ENCODE measurements at regions not wholly inside any gene's neighbourhood (a gene's known extent, or its start where the extent isn't known, plus 50 kb on each side); places are given as distances from the start of the nearest gene placed in this dataset.

GRCh38 chr5:10045376-10045775 is 204.3 kb downstream of the ATPSCKMT start (continued):
- no peak for TF ChIP-seq ZNF281 (CRISPR knock-in tag; IDR thresholded peaks at IDR 0.05; ENCODE audit: borderline replicate concordance)
- no peak for TF ChIP-seq ZBTB26 (CRISPR knock-in tag; IDR thresholded peaks at IDR 0.05; ENCODE audit: borderline replicate concordance)
- no peak for TF ChIP-seq HNF4A (CRISPR knock-in tag; IDR thresholded peaks at IDR 0.05)
- TF ChIP-seq ZNF34 (CRISPR knock-in tag; IDR thresholded peaks at IDR 0.05; ENCODE audit: borderline replicate concordance) = no peak

GRCh38 chr5:10036136-10036815 is 213.4 kb downstream of the ATPSCKMT start:
- Histone ChIP-seq H3K4me1 (ENCODE audit: insufficient read depth, low read length) (no peaks in the 10 kb centered on the region), H3K4me3 (replicated peaks in 1 of 3; ENCODE audit: insufficient read depth in 1 of 3, low read depth in 2 of 3, low read length in 3 of 3) (no peak overlapping the region), H3K79me2 (ENCODE audit: insufficient read depth, low read length) (no peaks in the 10 kb centered on the region), H3K27ac (ENCODE audit: extremely low read length, insufficient read depth, low read length) (no peak overlapping the region), H3K9ac (ENCODE audit: insufficient read depth, low read depth, low read length) (no peak overlapping the region), H4K20me1 (ENCODE audit: insufficient read depth, low read length) (no peaks in the 10 kb centered on the region), H3K27me3 (ENCODE audit: control insufficient read depth in 1 of 2, insufficient read depth in 2 of 2, low read length in 2 of 2) (no peaks in the 10 kb centered on the region), H2AFZ (ENCODE audit: low read length) (no peak overlapping the region), H3K9me3 (ENCODE audit: low read length) (no peaks in the 10 kb centered on the region), H3K4me2 (ENCODE audit: low read depth, low read length) (no peak overlapping the region), H3K36me3 (replicated peaks in 1 of 2; ENCODE audit: control insufficient read depth in 1 of 2, insufficient read depth in 2 of 2, low read length in 2 of 2) (no peaks in the 10 kb centered on the region)
- in situ Hi-C loops (cut with HindIII; ENCODE audit: extremely low pct_ligation_motif_present, low pct_unique_long_range_greater_than_20kb) (no loop called here), intact Hi-C loops (cut with micrococcal nuclease; ENCODE audit: unreplicated experiment) (no loop called here)
- BruUV-seq (replicated peaks) = no TSS peak
- ChIA-PET CTCF (ENCODE audit: low intra/inter-chr PET ratio, low total read pairs) (no interaction called here), POLR2A (no interaction called here)
- 1% methylated on average over 3 of the region's 3 CpGs for WGBS (ENCODE audit: low lambda C conversion rate)
- DNase-seq (ENCODE audit: low spot score) (no peak), ATAC-seq (no peak), FAIRE-seq (no peak)
- no peak for TF ChIP-seq IRF9 (CRISPR knock-in tag; IDR thresholded peaks at IDR 0.05; ENCODE audit: borderline replicate concordance)
- TF ChIP-seq AFF4 (CRISPR knock-in tag; IDR thresholded peaks at IDR 0.05) = no peak
- TF ChIP-seq MZF1 (CRISPR knock-in tag; IDR thresholded peaks at IDR 0.05; ENCODE audit: borderline replicate concordance) = no peak
- no peak for TF ChIP-seq RNF2 (conservative IDR thresholded peaks at IDR 0.05; ENCODE audit: low read depth)
- no peak for TF ChIP-seq U2AF2 (IDR thresholded peaks at IDR 0.05; ENCODE audit: low read depth, low read length)
- TF ChIP-seq ERF (CRISPR knock-in tag; IDR thresholded peaks at IDR 0.05) = no peak
- TF ChIP-seq JDP2 (CRISPR knock-in tag; IDR thresholded peaks at IDR 0.05; ENCODE audit: borderline replicate concordance) = no peak
- no peak for TF ChIP-seq CHD2 (IDR thresholded peaks at IDR 0.05; ENCODE audit: low read depth, low read length)
- no peak for TF ChIP-seq LCORL (IDR thresholded peaks at IDR 0.05)
- no peak for TF ChIP-seq LCORL (CRISPR knock-in tag; IDR thresholded peaks at IDR 0.05)
